Upper lobe of left lung (tissue), 6 donors: ENCODE measurements at regions not wholly inside any gene's neighbourhood (a gene's known extent, or its start where the extent isn't known, plus 50 kb on each side); places are given as distances from the start of the nearest gene placed in this dataset.
A peak's percentile ranks its signal among the peaks of the same experiment; 100 is the strongest.

ENCODE experiments used
- ATAC-seq, 2 donors: fragments of 200-7000 bp; cut with Tn5 transposase; one replicate each; pipeline ENCODE4 v1.9.1; 2022; ENCODE audit warnings: mild to moderate bottlenecking in 2 of 2, moderate library complexity in 2 of 2; ENCODE audit not compliant: low FRiP score in 2 of 2
- DNase-seq, 2 donors: peaks; one replicate each; pipeline ENCODE4 v3.0.0-alpha.2; 2019 to 2020
- H3K27ac ChIP-seq, 4 donors: fragments of 200-600 bp; sonication (generic); one replicate each; pipeline ENCODE4 v1.5.1; 2016 to 2019
- H3K27me3 ChIP-seq, 4 donors: fragments of 200-600 bp; sonication (generic); one replicate each; pipeline ENCODE4 v1.5.1; 2017 to 2019
- H3K36me3 ChIP-seq, 4 donors: fragments of 200-600 bp; sonication (generic); one replicate each; pipeline ENCODE4 v1.5.1; 2016 to 2019
- H3K4me1 ChIP-seq, 4 donors: fragments of 200-600 bp; sonication (generic); one replicate each; pipeline ENCODE4 v1.5.1; 2018 to 2019
- H3K4me3 ChIP-seq, 4 donors: fragments of 200-600 bp; sonication (generic); one replicate each; pipeline ENCODE4 v1.5.1; 2017 to 2019; ENCODE audit warnings: mild to moderate bottlenecking in 2 of 4, moderate library complexity in 1 of 4
- H3K9me3 ChIP-seq, 4 donors: fragments of 200-600 bp; sonication (generic); one replicate each; pipeline ENCODE4 v1.5.1; 2018 to 2019
- EP300 ChIP-seq, 4 donors: sonication (generic); formaldehyde crosslinking; IDR thresholded peaks; one replicate each; pipeline ENCODE4 v1.5.1; 2017; ENCODE audit warnings: antibody characterized with exemption in 4 of 4, control low read depth in 2 of 4
- POLR2A ChIP-seq, 4 donors: fragments of 450-650 bp; IDR thresholded peaks; one replicate each; pipeline ENCODE4 v1.5.1; 2016 to 2017; ENCODE audit warnings: antibody characterized with exemption in 4 of 4, mild to moderate bottlenecking in 2 of 4
- POLR2AphosphoS5 ChIP-seq, 2 donors: sonication (generic); formaldehyde crosslinking; IDR thresholded peaks; one replicate each; pipeline ENCODE4 v1.5.1; 2017; ENCODE audit warnings: antibody characterized with exemption in 2 of 2
- WGBS, 2 donors: methylation state at CpG; one replicate each; pipeline ENCODE4 v1.1.5; 2017 to 2018; 5-methylcytosine and 5-hydroxymethylcytosine counted together
- TF ChIP-seq, protein P1 (sequence below), 6 experiments: fragments of 450-650 bp in 4 of 6; fragments of 200-600 bp in 2 of 6; sonication (generic) in 2 of 6; IDR thresholded peaks; one replicate each; pipeline ENCODE4 v1.5.1; 2016 to 2019; ENCODE audit warnings: antibody characterized with exemption in 6 of 6
- donor health status: DM: no; HTN: no; CAD: no; lungs with moderate emphysema.
- donor health status: DM: no; HTN: yes; CAD: no; lungs with severe emphysema.

GRCh38 chr18:59769129-59769865, 72.1 kb upstream of the CCBE1 start:
- Histone ChIP-seq H3K27me3 (no peaks in the 10 kb centered on the region), H3K9me3 (peaks cover 0 to 5% (median 1%) of the 10 kb centered on the region in 4 donors), H3K27ac (peak overlapping the region in 2 of 4 donors; percentile 8 to 53), H3K4me3 (no peak overlapping the region), H3K36me3 (no peaks in the 10 kb centered on the region), H3K4me1 (no peaks in the 10 kb centered on the region)
- TF ChIP-seq POLR2AphosphoS5 (IDR thresholded peaks at IDR 0.05) (no peak), POLR2A (IDR thresholded peaks at IDR 0.05) (no peak), EP300 (IDR thresholded peaks at IDR 0.05) (no peak)
- TF ChIP-seq, protein P1, sequence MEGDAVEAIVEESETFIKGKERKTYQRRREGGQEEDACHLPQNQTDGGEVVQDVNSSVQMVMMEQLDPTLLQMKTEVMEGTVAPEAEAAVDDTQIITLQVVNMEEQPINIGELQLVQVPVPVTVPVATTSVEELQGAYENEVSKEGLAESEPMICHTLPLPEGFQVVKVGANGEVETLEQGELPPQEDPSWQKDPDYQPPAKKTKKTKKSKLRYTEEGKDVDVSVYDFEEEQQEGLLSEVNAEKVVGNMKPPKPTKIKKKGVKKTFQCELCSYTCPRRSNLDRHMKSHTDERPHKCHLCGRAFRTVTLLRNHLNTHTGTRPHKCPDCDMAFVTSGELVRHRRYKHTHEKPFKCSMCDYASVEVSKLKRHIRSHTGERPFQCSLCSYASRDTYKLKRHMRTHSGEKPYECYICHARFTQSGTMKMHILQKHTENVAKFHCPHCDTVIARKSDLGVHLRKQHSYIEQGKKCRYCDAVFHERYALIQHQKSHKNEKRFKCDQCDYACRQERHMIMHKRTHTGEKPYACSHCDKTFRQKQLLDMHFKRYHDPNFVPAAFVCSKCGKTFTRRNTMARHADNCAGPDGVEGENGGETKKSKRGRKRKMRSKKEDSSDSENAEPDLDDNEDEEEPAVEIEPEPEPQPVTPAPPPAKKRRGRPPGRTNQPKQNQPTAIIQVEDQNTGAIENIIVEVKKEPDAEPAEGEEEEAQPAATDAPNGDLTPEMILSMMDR (IDR thresholded peaks at IDR 0.05), result no peak
- no peak for DNase-seq
- no peak for ATAC-seq
- WGBS, 2 donors, result 61 to 70% methylated on average over 3 of the region's 3 CpGs

DNA sequence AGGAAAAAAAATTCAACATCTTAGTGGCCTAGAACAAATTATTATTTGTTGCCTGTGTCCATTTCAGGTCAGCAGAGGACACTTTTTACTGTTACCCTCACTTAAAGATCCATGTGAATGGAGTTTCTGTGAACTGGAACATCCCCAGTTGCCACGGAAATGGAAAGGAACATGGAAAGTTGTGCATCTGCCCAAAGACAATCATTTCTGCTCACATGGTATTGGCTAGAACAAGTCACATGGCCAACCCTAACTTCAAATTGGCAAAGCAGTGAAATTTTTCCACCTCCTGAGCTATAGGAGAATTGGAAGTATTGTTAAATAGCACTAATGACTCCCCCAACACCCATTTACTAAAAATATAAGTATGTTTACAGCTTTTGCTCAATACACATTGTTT, 71.2 kb upstream of the CCBE1 start:
- 84 to 86% methylated on average over 1 of the region's 1 CpG for WGBS, 2 donors
- Histone ChIP-seq H3K9me3 (peaks cover 0 to 5% (median 1%) of the 10 kb centered on the region in 4 donors), H3K36me3 (no peaks in the 10 kb centered on the region), H3K4me1 (no peaks in the 10 kb centered on the region), H3K4me3 (no peak overlapping the region), H3K27ac (no peak overlapping the region), H3K27me3 (no peaks in the 10 kb centered on the region)
- TF ChIP-seq, protein P1 (IDR thresholded peaks at IDR 0.05), result no peak
- TF ChIP-seq EP300 (IDR thresholded peaks at IDR 0.05), result no peak
- TF ChIP-seq POLR2AphosphoS5 (IDR thresholded peaks at IDR 0.05), result no peak
- no peak for TF ChIP-seq POLR2A (IDR thresholded peaks at IDR 0.05)
- ATAC-seq (no peak), DNase-seq (no peak)

- 76% methylated on average over 2 of the region's 2 CpGs for WGBS, 2 donors
- Histone ChIP-seq H3K9me3 (peaks cover 0 to 5% (median 1%) of the 10 kb centered on the region in 4 donors), H3K36me3 (no peaks in the 10 kb centered on the region), H3K4me1 (no peaks in the 10 kb centered on the region), H3K27me3 (no peaks in the 10 kb centered on the region), H3K4me3 (no peak overlapping the region), H3K27ac (no peak overlapping the region)
- DNase-seq (no peak), ATAC-seq (no peak)
- TF ChIP-seq, protein P1 (IDR thresholded peaks at IDR 0.05), result no peak
- no peak for TF ChIP-seq EP300 (IDR thresholded peaks at IDR 0.05)
- no peak for TF ChIP-seq POLR2A (IDR thresholded peaks at IDR 0.05)
- TF ChIP-seq POLR2AphosphoS5 (IDR thresholded peaks at IDR 0.05), result no peak
Measured at GRCh38 chr18:59767732-59768131, 70.5 kb upstream of the CCBE1 start.

DNA sequence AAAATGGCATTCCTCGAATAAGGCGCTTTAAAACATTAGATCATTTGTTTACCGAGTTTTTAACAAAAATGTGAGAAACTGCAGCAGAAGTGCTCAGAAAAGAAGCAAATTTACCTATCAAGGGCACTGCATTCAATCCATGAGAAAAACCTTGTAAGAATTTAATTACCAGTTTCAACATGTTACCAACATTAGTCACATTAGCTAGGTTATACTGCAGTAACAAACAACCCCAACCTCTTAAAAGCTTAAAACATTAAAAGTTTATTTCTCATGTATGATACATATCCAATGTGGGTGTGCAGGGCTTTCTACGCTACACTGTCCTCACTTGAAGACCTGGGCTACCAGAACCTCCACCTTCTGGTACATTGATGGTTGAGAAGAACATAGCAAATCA, 68.1 kb upstream of the CCBE1 start:
- no peak for ATAC-seq
- TF ChIP-seq POLR2AphosphoS5 (IDR thresholded peaks at IDR 0.05) (no peak), POLR2A (IDR thresholded peaks at IDR 0.05) (no peak), EP300 (IDR thresholded peaks at IDR 0.05) (no peak)
- TF ChIP-seq, protein P1 (IDR thresholded peaks at IDR 0.05), result no peak
- peaks cover 0 to 5% (median 1%) of the 10 kb centered on the region in 4 donors for H3K9me3 ChIP-seq
- H3K36me3 ChIP-seq, result no peaks in the 10 kb centered on the region
- H3K4me1 ChIP-seq, result no peaks in the 10 kb centered on the region
- H3K27ac ChIP-seq, result no peak overlapping the region
- no peaks in the 10 kb centered on the region for H3K27me3 ChIP-seq
- no peak for DNase-seq
- no peak overlapping the region for H3K4me3 ChIP-seq
- WGBS, 2 donors, result 87 to 93% methylated on average over 4 of the region's 4 CpGs

DNA sequence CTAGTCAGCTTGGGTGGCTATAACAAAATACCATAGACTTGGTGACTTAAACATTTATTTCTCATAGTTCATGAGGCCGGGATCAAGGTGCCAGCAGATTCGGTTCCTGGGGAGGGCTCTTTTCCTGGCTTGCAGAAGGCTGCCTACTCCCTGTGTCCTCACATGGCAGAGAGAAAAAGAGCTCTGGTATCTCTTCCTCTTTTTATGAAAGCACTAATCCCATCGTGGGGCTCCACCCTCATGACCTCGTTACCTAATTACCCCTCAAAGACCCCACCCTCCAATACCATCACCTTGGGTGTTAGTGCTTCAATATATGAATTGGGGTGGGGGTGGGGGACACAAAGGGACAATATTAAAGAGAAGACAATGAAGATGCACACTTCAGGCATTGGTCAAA, 67.1 kb upstream of the CCBE1 start:
- Histone ChIP-seq H3K27me3 (no peaks in the 10 kb centered on the region), H3K4me1 (no peaks in the 10 kb centered on the region), H3K4me3 (no peak overlapping the region), H3K9me3 (peaks cover 0 to 5% (median 1%) of the 10 kb centered on the region in 4 donors), H3K36me3 (no peaks in the 10 kb centered on the region), H3K27ac (no peak overlapping the region)
- ATAC-seq (no peak), DNase-seq (no peak)
- WGBS, 2 donors, result 63 to 83% methylated on average over 4 of the region's 4 CpGs
- TF ChIP-seq EP300 (IDR thresholded peaks at IDR 0.05), result no peak
- no peak for TF ChIP-seq POLR2A (IDR thresholded peaks at IDR 0.05)
